GM20000 (cell line): ENCODE measurements at regions not wholly inside any gene's neighbourhood (a gene's known extent, or its start where the extent isn't known, plus 50 kb on each side); places are given as distances from the start of the nearest gene placed in this dataset.

ENCODE experiments used
- DNase-seq: peaks from one replicate; pipeline ENCODE4 v3.0.0; 2012; ENCODE audit warnings: low spot score
- TF ChIP-seq, protein P1 (sequence below): IDR thresholded peaks from 2 replicates; pipeline ENCODE4 v1.5.1; 2012; ENCODE audit warnings: mild to moderate bottlenecking, control low read depth; ENCODE audit errors: extremely low read depth, missing control alignments

DNA sequence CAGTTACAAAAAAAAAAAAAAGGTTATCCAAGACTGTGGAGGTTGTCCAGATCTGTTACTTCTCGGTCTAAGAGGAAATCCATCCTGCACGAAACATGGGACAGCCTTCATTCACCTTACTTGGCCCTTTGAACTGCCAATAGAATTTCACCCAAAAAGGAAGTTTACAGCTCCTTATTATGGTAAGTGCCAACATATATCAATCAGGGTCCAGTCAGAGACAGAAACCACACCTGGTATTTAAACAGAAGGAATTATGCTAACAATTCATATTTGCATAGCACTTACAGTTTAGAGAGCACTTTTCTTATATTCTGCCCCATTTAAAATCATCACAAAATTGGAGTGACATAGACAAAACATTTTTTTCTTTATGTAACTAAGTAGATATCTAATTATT is 93.6 kb upstream of the PTPN3 start:
- DNase-seq: no peak
- TF ChIP-seq, protein P1, sequence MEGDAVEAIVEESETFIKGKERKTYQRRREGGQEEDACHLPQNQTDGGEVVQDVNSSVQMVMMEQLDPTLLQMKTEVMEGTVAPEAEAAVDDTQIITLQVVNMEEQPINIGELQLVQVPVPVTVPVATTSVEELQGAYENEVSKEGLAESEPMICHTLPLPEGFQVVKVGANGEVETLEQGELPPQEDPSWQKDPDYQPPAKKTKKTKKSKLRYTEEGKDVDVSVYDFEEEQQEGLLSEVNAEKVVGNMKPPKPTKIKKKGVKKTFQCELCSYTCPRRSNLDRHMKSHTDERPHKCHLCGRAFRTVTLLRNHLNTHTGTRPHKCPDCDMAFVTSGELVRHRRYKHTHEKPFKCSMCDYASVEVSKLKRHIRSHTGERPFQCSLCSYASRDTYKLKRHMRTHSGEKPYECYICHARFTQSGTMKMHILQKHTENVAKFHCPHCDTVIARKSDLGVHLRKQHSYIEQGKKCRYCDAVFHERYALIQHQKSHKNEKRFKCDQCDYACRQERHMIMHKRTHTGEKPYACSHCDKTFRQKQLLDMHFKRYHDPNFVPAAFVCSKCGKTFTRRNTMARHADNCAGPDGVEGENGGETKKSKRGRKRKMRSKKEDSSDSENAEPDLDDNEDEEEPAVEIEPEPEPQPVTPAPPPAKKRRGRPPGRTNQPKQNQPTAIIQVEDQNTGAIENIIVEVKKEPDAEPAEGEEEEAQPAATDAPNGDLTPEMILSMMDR: no peak

DNA sequence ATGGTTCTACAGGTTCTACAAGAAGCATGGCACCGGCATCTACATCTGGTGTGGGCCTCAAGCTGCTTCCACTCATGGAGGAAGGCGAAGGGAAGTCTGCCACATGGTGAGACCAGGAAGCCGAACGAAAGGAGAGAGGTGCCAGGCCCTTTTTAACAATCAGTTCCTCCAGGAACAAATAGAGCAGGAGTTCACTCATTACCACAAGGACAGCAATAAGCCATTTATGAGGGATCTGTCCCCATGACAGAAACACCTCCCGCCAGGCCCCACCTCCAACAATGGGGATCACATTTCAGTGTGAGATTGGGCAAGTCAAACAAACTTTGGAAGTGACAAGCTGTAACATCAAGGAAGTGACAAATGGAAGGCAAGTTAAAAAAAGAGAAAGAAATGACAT is 95.5 kb upstream of the PTPN3 start:
- TF ChIP-seq, protein P1: no peak
- DNase-seq: no peak

DNA sequence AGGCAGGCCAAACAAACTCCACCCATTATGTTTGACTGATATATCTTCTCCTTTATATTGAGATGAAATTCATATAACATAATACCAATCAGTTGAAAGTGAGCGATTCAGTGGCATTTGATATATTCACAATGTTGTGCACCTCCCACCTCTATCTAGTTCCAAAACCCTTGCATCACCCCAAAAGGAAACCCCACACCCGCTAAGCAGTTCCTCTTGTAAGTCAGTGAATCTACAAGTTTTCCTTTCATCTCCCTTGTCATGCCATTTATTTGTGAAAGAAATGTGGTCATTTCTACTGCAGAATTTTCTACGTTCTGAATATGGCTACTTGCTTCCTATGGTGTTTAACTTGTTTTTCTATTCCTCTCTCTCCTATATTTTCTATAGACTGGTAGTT is 99.4 kb upstream of the PTPN3 start:
- no peak for DNase-seq
- TF ChIP-seq, protein P1: no peak

DNA sequence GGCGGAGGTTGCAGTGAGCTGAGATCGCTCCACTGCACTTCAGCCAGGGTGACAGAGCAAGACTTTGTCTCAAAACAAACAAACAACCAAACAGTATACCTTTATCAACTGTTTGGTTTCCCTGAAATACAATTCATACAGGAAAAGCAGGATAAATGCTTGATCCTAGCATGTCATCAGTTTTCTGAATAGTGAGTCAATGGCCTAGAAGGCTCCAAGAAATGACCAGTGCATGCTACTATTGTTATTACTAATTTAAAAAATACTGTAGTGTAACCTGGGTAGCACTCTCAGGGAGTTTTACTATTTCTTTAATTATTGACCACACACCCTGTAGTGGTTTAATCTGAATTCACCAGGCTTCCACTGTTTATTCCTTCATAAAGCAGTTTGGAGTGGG is 101.0 kb upstream of the PTPN3 start:
- no peak for DNase-seq
- TF ChIP-seq, protein P1: no peak

DNA sequence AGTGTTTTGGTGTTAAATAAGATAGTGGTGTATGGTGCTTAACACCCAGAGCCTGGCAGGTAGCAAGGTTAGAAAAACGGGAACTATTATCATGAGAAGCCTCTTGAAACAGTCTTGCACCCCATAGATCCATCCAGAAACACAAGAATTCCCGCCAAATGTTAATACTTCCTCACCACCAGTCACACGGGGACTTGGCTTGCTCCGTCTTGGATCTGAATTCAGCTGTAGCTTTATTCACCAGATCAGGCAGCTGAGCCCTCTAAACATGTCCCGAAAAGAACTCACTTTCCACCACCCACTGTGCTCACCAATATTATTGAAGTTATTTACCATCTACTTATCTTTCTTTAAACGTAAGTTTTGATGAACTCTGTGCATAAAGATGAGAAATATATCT is 101.6 kb upstream of the PTPN3 start:
- DNase-seq: no peak
- TF ChIP-seq, protein P1: no peak

DNA sequence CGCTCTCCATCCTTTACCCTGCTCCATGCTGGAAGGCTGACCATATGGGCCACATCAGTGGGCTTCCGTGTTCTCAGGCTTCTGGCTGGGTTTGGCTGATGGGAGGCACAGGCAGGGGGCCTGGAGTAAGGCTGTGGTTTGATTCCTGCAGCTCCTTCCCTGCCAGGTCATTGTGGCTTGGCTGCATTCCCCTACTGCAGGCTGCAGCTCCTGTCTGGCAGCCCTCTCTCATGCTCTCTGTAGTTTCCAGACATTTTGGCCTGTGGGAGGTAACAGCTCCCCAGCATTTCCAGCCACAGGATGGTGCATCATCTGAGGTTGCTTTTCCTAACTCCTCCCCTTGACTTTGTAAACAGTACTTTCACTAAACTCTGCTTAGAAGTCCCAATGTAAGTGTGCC is 102.0 kb upstream of the PTPN3 start:
- DNase-seq: no peak

DNA sequence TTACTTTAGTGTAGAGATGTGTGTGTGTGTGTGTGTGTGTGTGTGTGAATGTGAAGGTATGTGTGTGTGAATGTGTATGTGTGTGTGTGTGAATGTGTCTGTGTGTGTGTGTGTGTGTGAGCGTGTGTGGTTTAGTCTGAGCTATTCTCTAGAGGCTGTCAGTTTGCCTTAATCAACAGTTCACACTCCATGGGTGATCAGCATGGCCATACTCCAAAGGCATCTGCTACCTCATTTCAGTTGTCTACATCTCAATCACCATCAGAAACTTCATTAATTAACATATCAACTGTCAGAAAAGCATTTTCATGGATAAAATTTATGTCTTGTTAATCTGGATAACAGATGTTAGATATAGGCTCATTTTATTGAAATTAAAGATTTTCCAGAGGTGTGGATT is 103.1 kb upstream of the PTPN3 start:
- no peak for DNase-seq
- TF ChIP-seq, protein P1: no peak

More for the DNA sequence above, 102.0 kb upstream of the PTPN3 start:
- TF ChIP-seq, protein P1: no peak

DNA sequence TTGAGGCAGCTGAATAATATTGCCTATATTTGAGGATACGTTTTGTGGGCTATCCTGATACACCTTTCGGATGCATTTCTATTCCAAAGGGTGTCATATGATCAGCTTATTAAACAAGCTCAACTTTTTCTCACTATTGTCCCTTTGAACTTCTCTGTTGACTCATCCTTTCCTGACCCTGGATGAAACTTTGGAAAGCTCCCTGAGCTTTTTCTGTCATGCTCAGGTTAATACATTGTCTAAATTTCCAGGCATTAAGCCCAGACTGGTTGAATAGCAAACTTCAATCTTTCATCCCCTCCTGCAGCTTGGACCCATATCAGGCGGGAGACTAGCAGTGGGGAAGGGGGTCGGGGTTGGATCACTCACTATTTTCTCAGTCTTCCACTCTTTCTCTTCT is 104.9 kb upstream of the PTPN3 start:
- TF ChIP-seq, protein P1: no peak
- DNase-seq: no peak
